ENCODE measurements at regions not wholly inside any gene's neighbourhood (a gene's known extent, or its start where the extent isn't known, plus 50 kb on each side); places are given as distances from the start of the nearest gene placed in this dataset.

- TF ChIP-seq EZH2 (IDR thresholded peaks at IDR 0.05; ENCODE audit: insufficient read depth, low read length) (no peak), CTCF (IDR thresholded peaks at IDR 0.05; ENCODE audit: insufficient read depth, low read depth, low read length) (no peak)
- Histone ChIP-seq H3K36me3 (ENCODE audit: insufficient read depth, low read length) (no peaks in the 10 kb centered on the region), H2AFZ (ENCODE audit: low read depth, low read length) (no peak overlapping the region), H3K27ac (ENCODE audit: low read depth, low read length) (no peak overlapping the region), H3K27me3 (ENCODE audit: insufficient read depth, low read length) (no peaks in the 10 kb centered on the region), H4K20me1 (ENCODE audit: insufficient read depth, low read length) (no peaks in the 10 kb centered on the region), H3K4me3 (ENCODE audit: insufficient read depth, low read depth, low read length) (no peak overlapping the region), H3K4me2 (ENCODE audit: low read length) (no peak overlapping the region), H3K9me3 (ENCODE audit: insufficient read depth, low read depth, low read length) (no peaks in the 10 kb centered on the region), H3K79me2 (ENCODE audit: insufficient read depth, low read length) (no peaks in the 10 kb centered on the region), H3K4me1 (ENCODE audit: insufficient read depth, low read length) (no peaks in the 10 kb centered on the region), H3K9ac (ENCODE audit: low read length) (no peak overlapping the region)
- Mint-ChIP-seq H3K27me3 (ENCODE audit: low read depth, unreplicated experiment) (no peaks in the 10 kb centered on the region), H3K4me3 (ENCODE audit: unreplicated experiment) (no peak overlapping the region), H3K27ac (ENCODE audit: unreplicated experiment) (no peak overlapping the region), H3K9me3 (ENCODE audit: unreplicated experiment) (no peaks in the 10 kb centered on the region), H3K36me3 (ENCODE audit: low read depth, unreplicated experiment) (no peaks in the 10 kb centered on the region), H3K4me1 (ENCODE audit: low read depth, unreplicated experiment) (peaks cover 11% of the 10 kb centered on the region)
- FAIRE-seq = no peak
- no peak for DNase-seq (ENCODE audit: low read depth)
Measured at GRCh38 chr13:85659493-85659892, 139.7 kb downstream of the SLITRK6 start.

DNA sequence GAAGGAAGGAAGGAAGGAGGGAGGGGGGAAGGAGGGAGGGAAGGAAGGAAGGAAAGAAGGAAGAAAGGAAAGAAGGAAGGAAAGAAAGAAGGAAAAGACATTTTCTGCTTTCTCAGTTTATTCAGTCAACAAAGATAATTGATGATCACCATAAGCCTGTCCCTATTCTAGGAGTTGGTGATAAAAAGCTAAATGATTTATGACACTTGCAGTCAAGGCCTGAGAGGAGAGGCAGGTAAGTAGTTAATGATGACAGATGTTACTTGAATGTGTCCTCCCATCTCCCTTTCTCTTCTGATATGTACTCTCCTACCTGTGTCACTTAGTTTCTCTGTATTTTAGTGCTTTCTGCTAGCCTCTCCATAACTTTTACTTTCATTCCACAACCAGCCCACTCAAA is 141.3 kb downstream of the SLITRK6 start:
- no peaks in the 10 kb centered on the region for H3K27me3 ChIP-seq (ENCODE audit: insufficient read depth, low read length)
- no peaks in the 10 kb centered on the region for H3K9me3 Mint-ChIP-seq (ENCODE audit: unreplicated experiment)
- no peak overlapping the region for H3K27ac ChIP-seq (ENCODE audit: low read depth, low read length)

More for the DNA sequence above, 141.3 kb downstream of the SLITRK6 start:
- no peak for TF ChIP-seq EZH2 (IDR thresholded peaks at IDR 0.05; ENCODE audit: insufficient read depth, low read length)
- TF ChIP-seq CTCF (IDR thresholded peaks at IDR 0.05; ENCODE audit: insufficient read depth, low read depth, low read length) = no peak
- no peaks in the 10 kb centered on the region for H3K36me3 Mint-ChIP-seq (ENCODE audit: low read depth, unreplicated experiment)
- Histone ChIP-seq H3K4me2 (ENCODE audit: low read length) (no peak overlapping the region), H2AFZ (ENCODE audit: low read depth, low read length) (no peak overlapping the region), H3K79me2 (ENCODE audit: insufficient read depth, low read length) (no peaks in the 10 kb centered on the region), H3K4me1 (ENCODE audit: insufficient read depth, low read length) (no peaks in the 10 kb centered on the region), H4K20me1 (ENCODE audit: insufficient read depth, low read length) (no peaks in the 10 kb centered on the region), H3K4me3 (ENCODE audit: insufficient read depth, low read depth, low read length) (no peak overlapping the region), H3K9ac (ENCODE audit: low read length) (no peak overlapping the region), H3K36me3 (ENCODE audit: insufficient read depth, low read length) (no peaks in the 10 kb centered on the region), H3K9me3 (ENCODE audit: insufficient read depth, low read depth, low read length) (no peaks in the 10 kb centered on the region)
- DNase-seq (ENCODE audit: low read depth) = no peak
- no peaks in the 10 kb centered on the region for H3K27me3 Mint-ChIP-seq (ENCODE audit: low read depth, unreplicated experiment)
- no peak overlapping the region for H3K27ac Mint-ChIP-seq (ENCODE audit: unreplicated experiment)
- peaks cover 11% of the 10 kb centered on the region for H3K4me1 Mint-ChIP-seq (ENCODE audit: low read depth, unreplicated experiment)
- no peak for FAIRE-seq
- no peak overlapping the region for H3K4me3 Mint-ChIP-seq (ENCODE audit: unreplicated experiment)

Data from astrocyte (in vitro differentiated cells and primary cell).